Cardiac fibroblast (primary cell): ENCODE measurements at regions not wholly inside any gene's neighbourhood (a gene's known extent, or its start where the extent isn't known, plus 50 kb on each side); places are given as distances from the start of the nearest gene placed in this dataset.

Experiments used
- DNase-seq, 2 donors: peaks; one replicate each; pipeline versions ENCODE4 v3.0.0 to v3.0.0-alpha.2; 2010; ENCODE audit warnings: low read depth in 2 of 2
- H3K4me3 ChIP-seq, 2 donors: replicated peaks in 1 of 2; 1 replicate in 1 of 2; 2 replicates in 1 of 2; pipeline ENCODE4 v1.5.1; 2011; ENCODE audit warnings: low read depth in 2 of 2, low read length in 2 of 2, mild to moderate bottlenecking in 2 of 2, moderate library complexity in 1 of 2
- CTCF ChIP-seq: IDR thresholded peaks from one replicate; pipeline ENCODE4 v1.5.1; 2011; ENCODE audit warnings: low read depth, mild to moderate bottlenecking, low read length, inconsistent platforms

- H3K4me3 ChIP-seq, result no peak overlapping the region
- DNase-seq, result no peak
- TF ChIP-seq CTCF, result no peak
These were observed 52.6 kb upstream of the SP8 start for GRCh38 chr7:20839196-20839735.

GRCh38 chr7:20839987-20840386 is 53.3 kb upstream of the SP8 start:
- no peak for DNase-seq
- no peak overlapping the region for H3K4me3 ChIP-seq
- no peak for TF ChIP-seq CTCF

- H3K4me3 ChIP-seq, result no peak overlapping the region
- no peak for TF ChIP-seq CTCF
- no peak for DNase-seq
These were observed 60.1 kb upstream of the SP8 start for GRCh38 chr7:20846791-20847190.

- no peak for TF ChIP-seq CTCF
These were observed 72.3 kb upstream of the SP8 start for GRCh38 chr7:20858951-20859350.

GRCh38 chr7:20861468-20861867 is 74.8 kb upstream of the SP8 start:
- no peak overlapping the region for H3K4me3 ChIP-seq
- no peak for DNase-seq
- no peak for TF ChIP-seq CTCF

More at GRCh38 chr7:20858951-20859350, 72.3 kb upstream of the SP8 start:
- no peak overlapping the region for H3K4me3 ChIP-seq
- DNase-seq, result no peak

GRCh38 chr7:20862554-20862953 is 75.9 kb upstream of the SP8 start:
- no peak overlapping the region for H3K4me3 ChIP-seq
- no peak for DNase-seq
- TF ChIP-seq CTCF, result no peak

- no peak overlapping the region for H3K4me3 ChIP-seq
- TF ChIP-seq CTCF, result no peak
- no peak for DNase-seq
These were observed 77.5 kb upstream of the SP8 start for GRCh38 chr7:20864221-20864620.
